ENCODE measurements at regions not wholly inside any gene's neighbourhood (a gene's known extent, or its start where the extent isn't known, plus 50 kb on each side); places are given as distances from the start of the nearest gene placed in this dataset.

GRCh38 chr1:81042225-81042624 is 758.5 kb upstream of the ADGRL2 start:
- intact Hi-C loops (cut with micrococcal nuclease), result no loop called here
- no peak for DNase-seq (ENCODE audit: low spot score)
- H3K4me1 Mint-ChIP-seq (ENCODE audit: low read depth), result no peaks in the 10 kb centered on the region
- no peaks in the 10 kb centered on the region for H3K27me3 Mint-ChIP-seq (ENCODE audit: low read depth)
- no peak overlapping the region for H3K27ac Mint-ChIP-seq
- H3K9me3 Mint-ChIP-seq, result peaks cover 5% of the 10 kb centered on the region
- H3K4me3 Mint-ChIP-seq (ENCODE audit: low read depth), result no peak overlapping the region
- H3K36me3 Mint-ChIP-seq (ENCODE audit: low read depth), result no peaks in the 10 kb centered on the region

GRCh38 chr1:81034291-81034690 is 766.4 kb upstream of the ADGRL2 start:
- H3K27me3 Mint-ChIP-seq (ENCODE audit: low read depth), result no peaks in the 10 kb centered on the region
- peaks cover 18% of the 10 kb centered on the region for H3K9me3 Mint-ChIP-seq
- H3K4me1 Mint-ChIP-seq (ENCODE audit: low read depth), result no peaks in the 10 kb centered on the region
- H3K36me3 Mint-ChIP-seq (ENCODE audit: low read depth), result no peaks in the 10 kb centered on the region
- no peak overlapping the region for H3K4me3 Mint-ChIP-seq (ENCODE audit: low read depth)
- intact Hi-C loops (cut with micrococcal nuclease), result no loop called here
- H3K27ac Mint-ChIP-seq, result no peak overlapping the region
- DNase-seq (ENCODE audit: low spot score), result no peak

- H3K36me3 Mint-ChIP-seq (ENCODE audit: low read depth), result no peaks in the 10 kb centered on the region
- DNase-seq (ENCODE audit: low spot score), result no peak
Observed at GRCh38 chr1:81032973-81033425, 767.7 kb upstream of the ADGRL2 start.

GRCh38 chr1:81032374-81032773 is 768.4 kb upstream of the ADGRL2 start:
- intact Hi-C loops (cut with micrococcal nuclease), result no loop called here
- Mint-ChIP-seq H3K4me3 (ENCODE audit: low read depth) (no peak overlapping the region), H3K9me3 (peaks cover 13% of the 10 kb centered on the region), H3K4me1 (ENCODE audit: low read depth) (no peaks in the 10 kb centered on the region), H3K27me3 (ENCODE audit: low read depth) (no peaks in the 10 kb centered on the region), H3K36me3 (ENCODE audit: low read depth) (no peaks in the 10 kb centered on the region), H3K27ac (no peak overlapping the region)
- no peak for DNase-seq (ENCODE audit: low spot score)

More at GRCh38 chr1:81032973-81033425, 767.7 kb upstream of the ADGRL2 start:
- H3K27ac Mint-ChIP-seq, result no peak overlapping the region
- intact Hi-C loops (cut with micrococcal nuclease), result no loop called here
- H3K9me3 Mint-ChIP-seq, result peaks cover 14% of the 10 kb centered on the region
- no peaks in the 10 kb centered on the region for H3K4me1 Mint-ChIP-seq (ENCODE audit: low read depth)
- H3K4me3 Mint-ChIP-seq (ENCODE audit: low read depth), result no peak overlapping the region
- no peaks in the 10 kb centered on the region for H3K27me3 Mint-ChIP-seq (ENCODE audit: low read depth)

- DNase-seq (ENCODE audit: low spot score), result no peak
- no peak overlapping the region for H3K4me3 Mint-ChIP-seq (ENCODE audit: low read depth)
- H3K4me1 Mint-ChIP-seq (ENCODE audit: low read depth), result no peaks in the 10 kb centered on the region
- no peaks in the 10 kb centered on the region for H3K36me3 Mint-ChIP-seq (ENCODE audit: low read depth)
- H3K27ac Mint-ChIP-seq, result no peak overlapping the region
- no peaks in the 10 kb centered on the region for H3K27me3 Mint-ChIP-seq (ENCODE audit: low read depth)
- H3K9me3 Mint-ChIP-seq, result peaks cover 24% of the 10 kb centered on the region
- intact Hi-C loops (cut with micrococcal nuclease), result no loop called here
Observed at GRCh38 chr1:81030441-81030840, 770.3 kb upstream of the ADGRL2 start.

- H3K27me3 Mint-ChIP-seq (ENCODE audit: low read depth), result no peaks in the 10 kb centered on the region
- H3K4me3 Mint-ChIP-seq (ENCODE audit: low read depth), result no peak overlapping the region
- H3K27ac Mint-ChIP-seq, result no peak overlapping the region
- no peaks in the 10 kb centered on the region for H3K4me1 Mint-ChIP-seq (ENCODE audit: low read depth)
- H3K9me3 Mint-ChIP-seq, result peaks cover 24% of the 10 kb centered on the region
- H3K36me3 Mint-ChIP-seq (ENCODE audit: low read depth), result no peaks in the 10 kb centered on the region
- intact Hi-C loops (cut with micrococcal nuclease), result no loop called here
- no peak for DNase-seq (ENCODE audit: low spot score)
Observed at GRCh38 chr1:81029266-81029665, 771.5 kb upstream of the ADGRL2 start.

GRCh38 chr1:81023187-81023724 is 777.5 kb upstream of the ADGRL2 start:
- Mint-ChIP-seq H3K27me3 (ENCODE audit: low read depth) (no peaks in the 10 kb centered on the region), H3K27ac (no peak overlapping the region), H3K9me3 (peaks cover 14% of the 10 kb centered on the region), H3K36me3 (ENCODE audit: low read depth) (no peaks in the 10 kb centered on the region), H3K4me3 (ENCODE audit: low read depth) (no peak overlapping the region), H3K4me1 (ENCODE audit: low read depth) (no peaks in the 10 kb centered on the region)
- intact Hi-C loops (cut with micrococcal nuclease), result no loop called here
- DNase-seq (ENCODE audit: low spot score), result no peak

- no peaks in the 10 kb centered on the region for H3K27me3 Mint-ChIP-seq (ENCODE audit: low read depth)
- intact Hi-C loops (cut with micrococcal nuclease), result no loop called here
Observed at GRCh38 chr1:81021134-81021533, 779.6 kb upstream of the ADGRL2 start.

GRCh38 chr1:81020506-81020905 is 780.2 kb upstream of the ADGRL2 start:
- Mint-ChIP-seq H3K36me3 (ENCODE audit: low read depth) (no peaks in the 10 kb centered on the region), H3K27ac (no peak overlapping the region), H3K4me3 (ENCODE audit: low read depth) (no peak overlapping the region), H3K9me3 (peaks cover 13% of the 10 kb centered on the region), H3K4me1 (ENCODE audit: low read depth) (no peaks in the 10 kb centered on the region), H3K27me3 (ENCODE audit: low read depth) (no peaks in the 10 kb centered on the region)
- no peak for DNase-seq (ENCODE audit: low spot score)
- intact Hi-C loops (cut with micrococcal nuclease), result no loop called here

More at GRCh38 chr1:81021134-81021533, 779.6 kb upstream of the ADGRL2 start:
- Mint-ChIP-seq H3K9me3 (peaks cover 15% of the 10 kb centered on the region), H3K4me3 (ENCODE audit: low read depth) (no peak overlapping the region), H3K4me1 (ENCODE audit: low read depth) (no peaks in the 10 kb centered on the region), H3K27ac (no peak overlapping the region), H3K36me3 (ENCODE audit: low read depth) (no peaks in the 10 kb centered on the region)
- DNase-seq (ENCODE audit: low spot score), result no peak

GRCh38 chr1:81010126-81010525 is 790.6 kb upstream of the ADGRL2 start:
- intact Hi-C loops (cut with micrococcal nuclease), result no loop called here
- peaks cover 15% of the 10 kb centered on the region for H3K9me3 Mint-ChIP-seq
- H3K36me3 Mint-ChIP-seq (ENCODE audit: low read depth), result no peaks in the 10 kb centered on the region
- H3K4me3 Mint-ChIP-seq (ENCODE audit: low read depth), result no peak overlapping the region
- H3K27ac Mint-ChIP-seq, result no peak overlapping the region
- no peaks in the 10 kb centered on the region for H3K27me3 Mint-ChIP-seq (ENCODE audit: low read depth)
- no peak for DNase-seq (ENCODE audit: low spot score)
- no peaks in the 10 kb centered on the region for H3K4me1 Mint-ChIP-seq (ENCODE audit: low read depth)

GRCh38 chr1:81008293-81008692 is 792.4 kb upstream of the ADGRL2 start:
- Mint-ChIP-seq H3K27me3 (ENCODE audit: low read depth) (no peaks in the 10 kb centered on the region), H3K9me3 (peaks cover 21% of the 10 kb centered on the region), H3K27ac (no peak overlapping the region), H3K36me3 (ENCODE audit: low read depth) (no peaks in the 10 kb centered on the region), H3K4me1 (ENCODE audit: low read depth) (no peaks in the 10 kb centered on the region), H3K4me3 (ENCODE audit: low read depth) (no peak overlapping the region)
- intact Hi-C loops (cut with micrococcal nuclease), result no loop called here
- DNase-seq (ENCODE audit: low spot score), result no peak

- DNase-seq (ENCODE audit: low spot score), result no peak
- Mint-ChIP-seq H3K4me1 (ENCODE audit: low read depth) (no peaks in the 10 kb centered on the region), H3K4me3 (ENCODE audit: low read depth) (no peak overlapping the region), H3K27ac (no peak overlapping the region), H3K9me3 (peaks cover 21% of the 10 kb centered on the region), H3K36me3 (ENCODE audit: low read depth) (no peaks in the 10 kb centered on the region), H3K27me3 (ENCODE audit: low read depth) (no peaks in the 10 kb centered on the region)
- intact Hi-C loops (cut with micrococcal nuclease), result no loop called here
Observed at GRCh38 chr1:81007024-81007423, 793.7 kb upstream of the ADGRL2 start.

- H3K4me1 Mint-ChIP-seq (ENCODE audit: low read depth), result no peaks in the 10 kb centered on the region
- H3K4me3 Mint-ChIP-seq (ENCODE audit: low read depth), result no peak overlapping the region
- intact Hi-C loops (cut with micrococcal nuclease), result no loop called here
- H3K27ac Mint-ChIP-seq, result no peak overlapping the region
- H3K9me3 Mint-ChIP-seq, result peaks cover 21% of the 10 kb centered on the region
- no peak for DNase-seq (ENCODE audit: low spot score)
- no peaks in the 10 kb centered on the region for H3K36me3 Mint-ChIP-seq (ENCODE audit: low read depth)
- no peaks in the 10 kb centered on the region for H3K27me3 Mint-ChIP-seq (ENCODE audit: low read depth)
Observed at GRCh38 chr1:81006502-81006901, 794.2 kb upstream of the ADGRL2 start.

GRCh38 chr1:81004011-81004410 is 796.7 kb upstream of the ADGRL2 start:
- DNase-seq (ENCODE audit: low spot score), result no peak
- intact Hi-C loops (cut with micrococcal nuclease), result no loop called here
- Mint-ChIP-seq H3K4me3 (ENCODE audit: low read depth) (no peak overlapping the region), H3K27ac (no peak overlapping the region), H3K36me3 (ENCODE audit: low read depth) (no peaks in the 10 kb centered on the region), H3K9me3 (peaks cover 21% of the 10 kb centered on the region), H3K27me3 (ENCODE audit: low read depth) (no peaks in the 10 kb centered on the region), H3K4me1 (ENCODE audit: low read depth) (no peaks in the 10 kb centered on the region)

All from activated T-helper 2 cell treated with anti-CD3 and anti-CD28 coated beads, Interferon-gamma antibody, Interleukin-2, Interleukin-4, amounts not matched to agents 10 μg/mL and 5 μg/mL and 100 μg/mL, durations not matched to agents 14 hours and 24 hours and 36 hours (primary cell).